T-helper 2 cell (primary cell): ENCODE measurements at regions not wholly inside any gene's neighbourhood (a gene's known extent, or its start where the extent isn't known, plus 50 kb on each side); places are given as distances from the start of the nearest gene placed in this dataset.

Experiments used
- DNase-seq, 5 experiments: peaks; one replicate each; pipeline versions ENCODE4 v3.0.0 to v3.0.0-alpha.2; 2012 to 2022

GRCh38 chr19:31959527-31960018 is 385.8 kb upstream of the ZNF507 start:
- no peak for DNase-seq

GRCh38 chr19:31960474-31960873 is 384.9 kb upstream of the ZNF507 start:
- DNase-seq = no peak

GRCh38 chr19:31961191-31961590 is 384.2 kb upstream of the ZNF507 start:
- no peak for DNase-seq

- no peak for DNase-seq
Measured at GRCh38 chr19:31961667-31962066, 383.7 kb upstream of the ZNF507 start.

- no peak for DNase-seq
Measured at GRCh38 chr19:31962561-31962996, 382.8 kb upstream of the ZNF507 start.

GRCh38 chr19:31963746-31964145 is 381.7 kb upstream of the ZNF507 start:
- no peak for DNase-seq

- DNase-seq = no peak
Measured at GRCh38 chr19:31969016-31969415, 376.4 kb upstream of the ZNF507 start.

- DNase-seq = no peak
Measured at GRCh38 chr19:31970027-31970461, 375.4 kb upstream of the ZNF507 start.

GRCh38 chr19:31974290-31974689 is 371.1 kb upstream of the ZNF507 start:
- no peak for DNase-seq

- DNase-seq = no peak
Measured at GRCh38 chr19:31974941-31975340, 370.5 kb upstream of the ZNF507 start.

- no peak for DNase-seq
Measured at GRCh38 chr19:31975461-31975860, 369.9 kb upstream of the ZNF507 start.

GRCh38 chr19:31976775-31977536 is 368.5 kb upstream of the ZNF507 start:
- no peak for DNase-seq

- no peak for DNase-seq
Measured at GRCh38 chr19:31979362-31979761, 366.0 kb upstream of the ZNF507 start.

- DNase-seq = no peak
Measured at GRCh38 chr19:31979949-31980670, 365.3 kb upstream of the ZNF507 start.

GRCh38 chr19:31980796-31981195 is 364.6 kb upstream of the ZNF507 start:
- DNase-seq = no peak

- DNase-seq = no peak
Measured at GRCh38 chr19:31981545-31981944, 363.9 kb upstream of the ZNF507 start.

- no peak for DNase-seq
Measured at GRCh38 chr19:31983647-31984046, 361.8 kb upstream of the ZNF507 start.

GRCh38 chr19:31985001-31985605 is 360.3 kb upstream of the ZNF507 start:
- no peak for DNase-seq

GRCh38 chr19:31986951-31987350 is 358.5 kb upstream of the ZNF507 start:
- no peak for DNase-seq

GRCh38 chr19:31988256-31988655 is 357.2 kb upstream of the ZNF507 start:
- DNase-seq = no peak

GRCh38 chr19:31991984-31992655 is 353.3 kb upstream of the ZNF507 start:
- no peak for DNase-seq

- DNase-seq = no peak
Measured at GRCh38 chr19:31992750-31993149, 352.7 kb upstream of the ZNF507 start.

- no peak for DNase-seq
Measured at GRCh38 chr19:31995546-31995945, 349.9 kb upstream of the ZNF507 start.
